Activated CD8-positive, alpha-beta T cell treated with anti-CD3 and anti-CD28 coated beads for 36 hours (primary cell): ENCODE measurements at regions not wholly inside any gene's neighbourhood (a gene's known extent, or its start where the extent isn't known, plus 50 kb on each side); places are given as distances from the start of the nearest gene placed in this dataset.
A peak's percentile ranks its signal among the peaks of the same experiment; 100 is the strongest.

Experiments
- ATAC-seq: fragments of 200-7000 bp; cut with Tn5 transposase; one replicate; pipeline ENCODE4 v1.10.0; 2021; ENCODE audit warnings: mild to moderate bottlenecking, moderate library complexity
- CTCF ChIA-PET: fragments of 350-600 bp; sonication (Branson Sonifier 250); formaldehyde crosslinking; loops from one replicate; lab custom pipeline; 2021; ENCODE audit warnings: antibody characterized with exemption; lab: Charles Lee
- POLR2A ChIA-PET: fragments of 350-600 bp; sonication (Branson Sonifier 250); formaldehyde crosslinking; loops from one replicate; lab custom pipeline; 2021; ENCODE audit warnings: antibody characterized with exemption; lab: Charles Lee
- DNase-seq: peaks from one replicate; pipeline ENCODE4 v3.0.0-alpha.2; 2020
- H3K27ac Mint-ChIP-seq: one replicate; pipeline ENCODE4 v1.8.0; 2021; ENCODE audit warnings: mild to moderate bottlenecking, mixed read lengths
- H3K27me3 Mint-ChIP-seq: one replicate; pipeline ENCODE4 v1.8.0; 2021; ENCODE audit warnings: mixed read lengths
- H3K36me3 Mint-ChIP-seq: one replicate; pipeline ENCODE4 v1.8.0; 2021; ENCODE audit warnings: low read depth, mixed read lengths
- H3K4me1 Mint-ChIP-seq: one replicate; pipeline ENCODE4 v1.8.0; 2021; ENCODE audit warnings: low read depth, mixed read lengths
- H3K4me3 Mint-ChIP-seq: one replicate; pipeline ENCODE4 v1.8.0; 2021; ENCODE audit warnings: mild to moderate bottlenecking, moderate library complexity, mixed read lengths
- H3K9me3 Mint-ChIP-seq: one replicate; pipeline ENCODE4 v1.8.0; 2021; ENCODE audit warnings: mixed read lengths
- intact Hi-C: fragments of 100-400 bp; cut with micrococcal nuclease; formaldehyde crosslinking; loops from one replicate; pipeline ENCODE4 v1.10.0; 2022
- TF ChIP-seq, protein P1 (sequence below): fragments of 200-600 bp; IDR thresholded peaks from one replicate; pipeline ENCODE4 v1.8.0; 2022; ENCODE audit warnings: antibody characterized with exemption, mild to moderate bottlenecking

DNA sequence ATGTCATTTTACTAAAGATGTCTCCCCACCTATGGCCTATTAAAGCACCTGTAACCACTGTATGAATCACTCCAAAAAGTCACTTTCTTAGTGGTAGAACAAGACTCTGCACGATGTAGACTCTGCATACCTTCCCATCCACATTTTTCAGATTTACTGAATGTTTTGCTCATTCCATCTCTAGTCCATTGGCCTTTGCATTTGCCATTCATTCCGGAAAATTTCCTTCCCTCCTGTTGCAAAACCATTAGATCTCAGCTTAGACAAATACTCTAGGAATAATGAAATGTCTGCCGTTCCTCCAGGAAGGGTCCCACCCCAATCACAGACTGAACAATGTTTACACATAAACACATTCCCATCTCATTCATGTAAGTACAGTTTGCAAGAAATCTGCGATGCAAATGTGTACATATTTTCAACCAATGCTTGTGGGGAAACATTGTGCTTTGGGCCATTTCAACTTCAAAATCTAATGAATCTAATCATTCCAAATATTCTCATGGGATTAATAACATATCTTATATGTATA lies 146.3 kb upstream of the XYLT1 start:
- H3K36me3 Mint-ChIP-seq: no peaks in the 10 kb centered on the region
- ATAC-seq: no peak
- H3K4me3 Mint-ChIP-seq: no peak overlapping the region
- intact Hi-C loops: no loop called here
- peaks cover 5% of the 10 kb centered on the region for H3K4me1 Mint-ChIP-seq
- peaks cover 7% of the 10 kb centered on the region for H3K27me3 Mint-ChIP-seq
- TF ChIP-seq, protein P1, sequence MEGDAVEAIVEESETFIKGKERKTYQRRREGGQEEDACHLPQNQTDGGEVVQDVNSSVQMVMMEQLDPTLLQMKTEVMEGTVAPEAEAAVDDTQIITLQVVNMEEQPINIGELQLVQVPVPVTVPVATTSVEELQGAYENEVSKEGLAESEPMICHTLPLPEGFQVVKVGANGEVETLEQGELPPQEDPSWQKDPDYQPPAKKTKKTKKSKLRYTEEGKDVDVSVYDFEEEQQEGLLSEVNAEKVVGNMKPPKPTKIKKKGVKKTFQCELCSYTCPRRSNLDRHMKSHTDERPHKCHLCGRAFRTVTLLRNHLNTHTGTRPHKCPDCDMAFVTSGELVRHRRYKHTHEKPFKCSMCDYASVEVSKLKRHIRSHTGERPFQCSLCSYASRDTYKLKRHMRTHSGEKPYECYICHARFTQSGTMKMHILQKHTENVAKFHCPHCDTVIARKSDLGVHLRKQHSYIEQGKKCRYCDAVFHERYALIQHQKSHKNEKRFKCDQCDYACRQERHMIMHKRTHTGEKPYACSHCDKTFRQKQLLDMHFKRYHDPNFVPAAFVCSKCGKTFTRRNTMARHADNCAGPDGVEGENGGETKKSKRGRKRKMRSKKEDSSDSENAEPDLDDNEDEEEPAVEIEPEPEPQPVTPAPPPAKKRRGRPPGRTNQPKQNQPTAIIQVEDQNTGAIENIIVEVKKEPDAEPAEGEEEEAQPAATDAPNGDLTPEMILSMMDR: no peak
- ChIA-PET CTCF (no interaction called here), POLR2A (no interaction called here)
- no peak overlapping the region for H3K27ac Mint-ChIP-seq
- no peaks in the 10 kb centered on the region for H3K9me3 Mint-ChIP-seq
- no peak for DNase-seq

DNA sequence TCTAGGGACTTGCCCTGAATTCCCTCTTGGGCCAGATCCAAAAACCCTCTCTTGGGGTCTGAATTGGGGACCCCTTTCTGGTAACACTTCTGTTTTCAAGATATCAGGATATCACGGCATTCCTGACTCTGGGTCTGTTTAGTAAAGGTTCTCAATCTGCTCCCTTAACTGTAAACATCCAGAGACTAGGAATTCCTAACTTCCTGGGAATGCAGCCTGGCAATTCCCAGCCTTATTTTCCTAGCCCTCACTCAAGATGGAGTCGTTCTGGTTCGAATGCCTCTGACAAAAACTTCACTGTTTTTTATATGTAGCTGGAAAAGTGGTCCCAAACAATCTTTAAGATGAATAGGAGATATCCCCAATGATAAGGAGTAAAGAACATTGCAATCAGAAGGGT lies 141.6 kb upstream of the XYLT1 start:
- POLR2A ChIA-PET: no interaction called here
- Mint-ChIP-seq H3K4me1 (peaks cover 9% of the 10 kb centered on the region), H3K36me3 (no peaks in the 10 kb centered on the region), H3K9me3 (no peaks in the 10 kb centered on the region), H3K27ac (no peak overlapping the region), H3K4me3 (no peak overlapping the region), H3K27me3 (peaks cover 7% of the 10 kb centered on the region)
- TF ChIP-seq, protein P1: no peak
- ATAC-seq: no peak
- intact Hi-C loops: no loop called here
- CTCF ChIA-PET: no interaction called here
- DNase-seq: no peak

DNA sequence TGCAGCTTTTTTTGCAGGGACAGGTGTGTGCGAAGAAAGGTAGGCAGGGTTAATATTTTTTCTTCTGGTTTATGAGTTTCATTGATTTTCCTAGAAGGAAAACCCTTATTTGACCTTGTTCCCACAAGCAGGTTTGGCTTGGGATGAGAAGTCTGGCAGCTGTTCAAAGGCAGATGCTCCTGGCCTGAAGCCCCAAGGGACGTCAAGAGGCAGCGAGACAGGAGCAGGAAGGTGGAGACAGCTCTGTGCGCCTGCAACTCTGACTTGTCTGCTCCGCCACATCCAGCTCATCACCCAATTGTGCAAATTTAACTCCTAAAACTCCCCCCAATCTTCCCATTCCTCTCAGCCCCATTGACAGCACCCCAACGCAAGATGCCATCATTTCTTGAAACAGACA lies 136.8 kb upstream of the XYLT1 start:
- CTCF ChIA-PET: no interaction called here
- H3K36me3 Mint-ChIP-seq: no peaks in the 10 kb centered on the region
- no peak overlapping the region for H3K4me3 Mint-ChIP-seq

DNA sequence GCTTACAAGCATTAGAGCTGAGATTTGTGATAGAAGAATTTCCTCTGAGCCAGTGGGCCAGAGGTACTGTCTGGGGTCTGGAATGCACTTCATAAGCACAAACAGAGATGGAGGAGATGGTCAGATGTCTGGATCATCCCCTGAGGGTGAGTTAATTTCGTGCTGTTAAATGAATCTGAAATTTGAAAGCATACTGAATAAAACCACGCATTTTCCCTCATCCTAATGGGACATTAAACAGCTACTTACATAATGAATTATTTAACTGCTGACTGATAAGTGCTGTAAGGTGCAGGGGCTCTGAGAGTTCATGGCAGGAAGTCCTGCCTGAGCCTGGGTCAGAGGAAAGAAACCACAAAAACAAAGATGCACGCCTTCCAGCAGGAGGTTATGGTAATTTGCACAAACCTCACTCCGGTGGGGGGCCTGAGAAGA lies 136.3 kb upstream of the XYLT1 start:
- ATAC-seq: peak; percentile 49
- Mint-ChIP-seq H3K9me3 (no peaks in the 10 kb centered on the region), H3K4me3 (no peak overlapping the region), H3K4me1 (peaks cover 27% of the 10 kb centered on the region), H3K36me3 (no peaks in the 10 kb centered on the region), H3K27me3 (no peaks in the 10 kb centered on the region), H3K27ac (no peak overlapping the region)
- CTCF ChIA-PET: no interaction called here
- intact Hi-C loops: no loop called here
- peak; percentile 30 for DNase-seq
- POLR2A ChIA-PET: interaction anchor here (0.9 kb wide), 1 partner anchor 47 kb away, joined by 3 read pairs; no protein-coding TSS in a partner anchor
- TF ChIP-seq, protein P1: no peak

More for the DNA sequence above, 136.8 kb upstream of the XYLT1 start:
- Mint-ChIP-seq H3K27ac (no peak overlapping the region), H3K27me3 (no peaks in the 10 kb centered on the region), H3K9me3 (no peaks in the 10 kb centered on the region), H3K4me1 (peaks cover 26% of the 10 kb centered on the region)
- DNase-seq (no peak), ATAC-seq (no peak)
- intact Hi-C loops: no loop called here
- POLR2A ChIA-PET: interaction anchor here (0.9 kb wide), 1 partner anchor 47 kb away, joined by 3 read pairs; no protein-coding TSS in a partner anchor
- TF ChIP-seq, protein P1: no peak

DNA sequence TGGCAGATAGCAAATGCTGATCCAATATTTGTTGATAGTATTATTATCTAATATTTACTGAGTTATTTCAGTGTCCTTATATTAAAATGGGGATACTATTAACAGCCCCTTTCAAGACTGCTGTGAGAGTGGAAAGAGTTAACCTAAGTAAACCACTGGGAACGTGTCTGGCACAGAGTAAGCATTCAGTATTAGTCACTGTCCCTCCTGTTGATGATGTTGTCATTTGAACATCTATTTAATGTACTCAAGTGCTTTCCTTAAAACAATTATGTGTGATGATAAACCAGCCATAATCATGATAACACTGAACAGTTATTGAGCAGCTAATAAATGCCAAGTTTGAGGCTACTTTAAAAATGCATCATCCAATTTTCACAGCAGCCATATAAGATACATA lies 135.7 kb upstream of the XYLT1 start:
- Mint-ChIP-seq H3K36me3 (no peaks in the 10 kb centered on the region), H3K4me1 (peaks cover 27% of the 10 kb centered on the region), H3K27ac (no peak overlapping the region), H3K9me3 (no peaks in the 10 kb centered on the region), H3K27me3 (no peaks in the 10 kb centered on the region), H3K4me3 (no peak overlapping the region)
- intact Hi-C loops: no loop called here
- CTCF ChIA-PET: no interaction called here
- POLR2A ChIA-PET: no interaction called here
- TF ChIP-seq, protein P1: no peak
- ATAC-seq (peak; percentile 51), DNase-seq (no peak)
